Occipital lobe (tissue), 1 donor: ENCODE measurements at regions not wholly inside any gene's neighbourhood (a gene's known extent, or its start where the extent isn't known, plus 50 kb on each side); places are given as distances from the start of the nearest gene placed in this dataset.
"Not testable (repeated sequence)": the region's sequence is repeated elsewhere in the genome, so short reads cannot be mapped to it uniquely, and the experiment has no call there.

ENCODE experiments used
- DNase-seq: peaks from one replicate; lab custom pipeline; 2025; lab: John Stamatoyannopoulos, UW

- DNase-seq: no peak
These were observed 226.0 kb upstream of the PTGER4 start for GRCh38 chr5:40453689-40454088.

GRCh38 chr5:40452874-40453624, 226.7 kb upstream of the PTGER4 start:
- DNase-seq: no peak

GRCh38 chr5:40447438-40447837, 232.3 kb upstream of the PTGER4 start:
- no peak for DNase-seq

GRCh38 chr5:40446910-40447309, 232.8 kb upstream of the PTGER4 start:
- no peak for DNase-seq

- DNase-seq: no peak
These were observed 237.4 kb upstream of the PTGER4 start for GRCh38 chr5:40442346-40442745.

- DNase-seq: no peak
These were observed 238.0 kb upstream of the PTGER4 start for GRCh38 chr5:40441733-40442132.

- DNase-seq: no peak
These were observed 239.0 kb upstream of the PTGER4 start for GRCh38 chr5:40440746-40441145.

- DNase-seq: not testable (repeated sequence)
These were observed 240.6 kb upstream of the PTGER4 start for GRCh38 chr5:40439103-40439502.

GRCh38 chr5:40438646-40439045, 241.1 kb upstream of the PTGER4 start:
- not testable (repeated sequence) for DNase-seq

GRCh38 chr5:40437452-40437861, 242.3 kb upstream of the PTGER4 start:
- no peak for DNase-seq

- DNase-seq: no peak
These were observed 243.0 kb upstream of the PTGER4 start for GRCh38 chr5:40436535-40437237.

GRCh38 chr5:40435706-40436105, 244.0 kb upstream of the PTGER4 start:
- not testable (repeated sequence) for DNase-seq

- DNase-seq: no peak
These were observed 246.9 kb upstream of the PTGER4 start for GRCh38 chr5:40432836-40433235.

DNA sequence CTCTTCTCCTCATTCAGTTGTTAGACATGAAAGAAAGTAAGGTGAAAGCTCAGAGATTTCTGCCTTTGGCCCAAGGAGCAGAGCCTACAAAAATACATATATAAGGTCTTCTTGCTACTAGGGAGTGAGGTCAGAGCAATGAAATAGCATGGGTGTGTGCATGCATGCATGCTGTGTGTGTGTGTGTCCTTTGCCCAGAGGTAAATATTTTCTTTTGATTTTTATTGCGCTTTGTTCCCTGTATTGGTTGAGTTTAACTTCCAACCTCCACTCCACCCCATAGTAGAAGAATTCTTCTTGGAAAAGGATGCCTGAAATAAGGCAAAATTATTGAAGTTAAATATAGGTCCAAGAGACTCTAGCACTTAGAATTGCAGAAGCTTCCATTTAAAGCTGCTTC, 248.0 kb upstream of the PTGER4 start:
- no peak for DNase-seq

DNA sequence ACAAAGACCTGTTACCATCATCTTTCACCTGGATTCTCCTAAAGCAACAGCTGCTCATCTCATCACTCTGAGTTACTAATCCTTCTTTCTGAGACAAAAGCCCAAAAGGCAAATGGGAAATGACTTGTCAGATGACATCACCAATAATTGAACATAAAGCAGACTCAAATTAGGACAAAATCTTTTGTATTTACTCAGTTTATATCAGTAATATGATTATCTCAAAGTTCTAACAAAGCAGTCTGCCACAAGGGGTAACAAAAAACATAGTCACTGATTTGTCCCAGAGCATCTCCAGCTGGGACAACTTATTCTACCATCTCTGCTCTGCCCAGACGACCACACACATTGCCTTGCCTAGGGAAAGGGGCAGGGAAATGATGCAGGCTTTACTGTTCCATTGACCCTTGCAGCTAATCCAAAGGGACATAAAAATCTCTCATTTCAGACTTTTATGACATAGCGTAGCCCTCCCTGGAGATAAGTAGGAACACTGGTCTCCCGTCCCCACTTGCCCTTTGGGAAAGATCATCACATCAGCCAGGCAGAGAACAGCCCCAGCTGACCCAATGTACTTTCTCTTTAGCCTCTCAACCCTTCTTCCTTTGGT, 249.5 kb upstream of the PTGER4 start:
- no peak for DNase-seq

GRCh38 chr5:40429258-40430100, 250.2 kb upstream of the PTGER4 start:
- DNase-seq: no peak

- DNase-seq: no peak
These were observed 250.9 kb upstream of the PTGER4 start for GRCh38 chr5:40428815-40429214.

DNA sequence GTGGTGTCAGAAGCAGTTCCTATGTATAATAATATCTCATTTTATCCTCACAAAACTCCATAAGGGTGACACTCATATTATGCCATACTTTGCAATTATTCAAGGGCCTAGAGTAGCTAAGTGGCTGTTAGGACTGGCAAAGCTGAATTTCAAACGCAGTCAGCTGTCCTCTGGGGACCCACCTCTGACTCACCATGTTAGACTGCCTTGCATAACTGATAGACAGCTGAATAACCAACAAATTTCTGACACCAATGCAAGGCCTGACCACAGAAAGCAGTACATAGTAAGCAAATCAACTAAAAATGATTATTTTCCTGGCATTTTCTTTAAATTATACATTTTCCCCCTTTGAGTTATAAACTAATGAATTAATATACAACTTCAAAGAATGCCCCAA, 251.6 kb upstream of the PTGER4 start:
- DNase-seq: no peak

GRCh38 chr5:40417046-40417810, 262.5 kb upstream of the PTGER4 start:
- not testable (repeated sequence) for DNase-seq

- no peak for DNase-seq
These were observed 263.1 kb upstream of the PTGER4 start for GRCh38 chr5:40416588-40416987.

DNA sequence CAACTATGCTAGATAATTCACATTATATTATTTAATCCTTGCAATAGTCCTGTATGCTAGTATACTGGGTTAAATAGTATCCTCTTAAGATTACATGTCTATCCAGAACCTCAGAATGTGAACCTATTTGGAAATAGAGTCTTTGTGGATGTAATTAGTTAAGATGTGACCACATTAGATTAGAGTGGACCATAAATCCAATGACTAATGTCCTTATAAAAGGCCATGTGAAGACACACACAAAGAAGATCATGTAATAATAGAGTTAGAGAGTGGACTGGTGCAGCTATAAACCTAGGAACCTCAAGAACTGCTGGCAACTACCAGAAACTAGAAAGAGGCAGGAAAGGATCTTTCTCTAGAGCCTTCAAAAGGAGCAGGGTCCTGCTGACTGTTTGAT, 263.6 kb upstream of the PTGER4 start:
- DNase-seq: no peak
